ENCODE measurements at regions not wholly inside any gene's neighbourhood (a gene's known extent, or its start where the extent isn't known, plus 50 kb on each side); places are given as distances from the start of the nearest gene placed in this dataset.
"Not testable (repeated sequence)": the region's sequence is repeated elsewhere in the genome, so short reads cannot be mapped to it uniquely, and the experiment has no call there.

- no peaks in the 10 kb centered on the region for H3K27me3 Mint-ChIP-seq (ENCODE audit: low read depth)
- H3K4me3 Mint-ChIP-seq = no peak overlapping the region
- DNase-seq (ENCODE audit: low spot score) = no peak
- no peaks in the 10 kb centered on the region for H3K9me3 Mint-ChIP-seq
- no peaks in the 10 kb centered on the region for H3K36me3 Mint-ChIP-seq (ENCODE audit: low read depth)
- H3K27ac Mint-ChIP-seq = no peak overlapping the region
- H3K4me1 Mint-ChIP-seq (ENCODE audit: low read depth) = no peaks in the 10 kb centered on the region
Observed at GRCh38 chr12:84422340-84422739, 490.3 kb downstream of the SLC6A15 start.

GRCh38 chr12:84421103-84421502, 491.5 kb downstream of the SLC6A15 start:
- H3K4me3 Mint-ChIP-seq = no peak overlapping the region
- DNase-seq (ENCODE audit: low spot score) = no peak
- no peaks in the 10 kb centered on the region for H3K9me3 Mint-ChIP-seq
- no peaks in the 10 kb centered on the region for H3K36me3 Mint-ChIP-seq (ENCODE audit: low read depth)
- H3K4me1 Mint-ChIP-seq (ENCODE audit: low read depth) = no peaks in the 10 kb centered on the region
- no peaks in the 10 kb centered on the region for H3K27me3 Mint-ChIP-seq (ENCODE audit: low read depth)
- no peak overlapping the region for H3K27ac Mint-ChIP-seq

- H3K36me3 Mint-ChIP-seq (ENCODE audit: low read depth) = no peaks in the 10 kb centered on the region
- DNase-seq (ENCODE audit: low spot score) = no peak
- no peaks in the 10 kb centered on the region for H3K4me1 Mint-ChIP-seq (ENCODE audit: low read depth)
- H3K9me3 Mint-ChIP-seq = no peaks in the 10 kb centered on the region
- no peak overlapping the region for H3K27ac Mint-ChIP-seq
- no peaks in the 10 kb centered on the region for H3K27me3 Mint-ChIP-seq (ENCODE audit: low read depth)
- no peak overlapping the region for H3K4me3 Mint-ChIP-seq
Observed at GRCh38 chr12:84416626-84417025, 496.0 kb downstream of the SLC6A15 start.

- H3K4me1 Mint-ChIP-seq (ENCODE audit: low read depth) = no peaks in the 10 kb centered on the region
- no peaks in the 10 kb centered on the region for H3K36me3 Mint-ChIP-seq (ENCODE audit: low read depth)
- DNase-seq (ENCODE audit: low spot score) = no peak
Observed at GRCh38 chr12:84415946-84416345, 496.7 kb downstream of the SLC6A15 start.

GRCh38 chr12:84413656-84414055, 498.9 kb downstream of the SLC6A15 start:
- Mint-ChIP-seq H3K4me3 (no peak overlapping the region), H3K27ac (no peak overlapping the region), H3K9me3 (no peaks in the 10 kb centered on the region), H3K27me3 (ENCODE audit: low read depth) (no peaks in the 10 kb centered on the region), H3K36me3 (ENCODE audit: low read depth) (no peaks in the 10 kb centered on the region), H3K4me1 (ENCODE audit: low read depth) (no peaks in the 10 kb centered on the region)
- no peak for DNase-seq (ENCODE audit: low spot score)

More at GRCh38 chr12:84415946-84416345, 496.7 kb downstream of the SLC6A15 start:
- no peak overlapping the region for H3K4me3 Mint-ChIP-seq
- no peaks in the 10 kb centered on the region for H3K27me3 Mint-ChIP-seq (ENCODE audit: low read depth)
- no peaks in the 10 kb centered on the region for H3K9me3 Mint-ChIP-seq
- H3K27ac Mint-ChIP-seq = no peak overlapping the region

GRCh38 chr12:84412226-84412625, 500.4 kb downstream of the SLC6A15 start:
- H3K4me3 Mint-ChIP-seq = no peak overlapping the region
- H3K27ac Mint-ChIP-seq = no peak overlapping the region
- no peaks in the 10 kb centered on the region for H3K4me1 Mint-ChIP-seq (ENCODE audit: low read depth)
- H3K9me3 Mint-ChIP-seq = no peaks in the 10 kb centered on the region
- no peaks in the 10 kb centered on the region for H3K27me3 Mint-ChIP-seq (ENCODE audit: low read depth)
- no peak for DNase-seq (ENCODE audit: low spot score)
- H3K36me3 Mint-ChIP-seq (ENCODE audit: low read depth) = no peaks in the 10 kb centered on the region

- Mint-ChIP-seq H3K27ac (no peak overlapping the region), H3K36me3 (ENCODE audit: low read depth) (no peaks in the 10 kb centered on the region), H3K27me3 (ENCODE audit: low read depth) (no peaks in the 10 kb centered on the region), H3K9me3 (no peaks in the 10 kb centered on the region), H3K4me3 (no peak overlapping the region), H3K4me1 (ENCODE audit: low read depth) (no peaks in the 10 kb centered on the region)
- no peak for DNase-seq (ENCODE audit: low spot score)
Observed at GRCh38 chr12:84411031-84411430, 501.6 kb downstream of the SLC6A15 start.

- Mint-ChIP-seq H3K4me1 (ENCODE audit: low read depth) (no peaks in the 10 kb centered on the region), H3K36me3 (ENCODE audit: low read depth) (no peaks in the 10 kb centered on the region), H3K9me3 (no peaks in the 10 kb centered on the region), H3K4me3 (no peak overlapping the region), H3K27me3 (ENCODE audit: low read depth) (no peaks in the 10 kb centered on the region), H3K27ac (no peak overlapping the region)
- no peak for DNase-seq (ENCODE audit: low spot score)
Observed at GRCh38 chr12:84408936-84409335, 503.7 kb downstream of the SLC6A15 start.

GRCh38 chr12:84406720-84407119, 505.9 kb downstream of the SLC6A15 start:
- H3K36me3 Mint-ChIP-seq (ENCODE audit: low read depth); DNase-seq (ENCODE audit: low spot score); H3K4me1 Mint-ChIP-seq (ENCODE audit: low read depth); H3K27ac Mint-ChIP-seq; H3K9me3 Mint-ChIP-seq; H3K4me3 Mint-ChIP-seq; H3K27me3 Mint-ChIP-seq (ENCODE audit: low read depth): not testable (repeated sequence)

- Mint-ChIP-seq H3K27me3 (ENCODE audit: low read depth) (no peaks in the 10 kb centered on the region), H3K9me3 (no peaks in the 10 kb centered on the region), H3K4me1 (ENCODE audit: low read depth) (no peaks in the 10 kb centered on the region), H3K27ac (no peak overlapping the region), H3K36me3 (ENCODE audit: low read depth) (no peaks in the 10 kb centered on the region), H3K4me3 (no peak overlapping the region)
- DNase-seq (ENCODE audit: low spot score) = no peak
Observed at GRCh38 chr12:84397846-84398245, 514.8 kb downstream of the SLC6A15 start.

- H3K36me3 Mint-ChIP-seq (ENCODE audit: low read depth) = no peaks in the 10 kb centered on the region
- DNase-seq (ENCODE audit: low spot score) = no peak
- H3K27ac Mint-ChIP-seq = no peak overlapping the region
- no peak overlapping the region for H3K4me3 Mint-ChIP-seq
- H3K27me3 Mint-ChIP-seq (ENCODE audit: low read depth) = no peaks in the 10 kb centered on the region
- H3K4me1 Mint-ChIP-seq (ENCODE audit: low read depth) = no peaks in the 10 kb centered on the region
- no peaks in the 10 kb centered on the region for H3K9me3 Mint-ChIP-seq
Observed at GRCh38 chr12:84397263-84397662, 515.3 kb downstream of the SLC6A15 start.

GRCh38 chr12:84391176-84391575, 521.4 kb downstream of the SLC6A15 start:
- H3K36me3 Mint-ChIP-seq (ENCODE audit: low read depth); H3K27ac Mint-ChIP-seq; H3K4me3 Mint-ChIP-seq; DNase-seq (ENCODE audit: low spot score); H3K9me3 Mint-ChIP-seq; H3K27me3 Mint-ChIP-seq (ENCODE audit: low read depth); H3K4me1 Mint-ChIP-seq (ENCODE audit: low read depth): not testable (repeated sequence)

GRCh38 chr12:84384384-84384783, 528.2 kb downstream of the SLC6A15 start:
- no peaks in the 10 kb centered on the region for H3K27me3 Mint-ChIP-seq (ENCODE audit: low read depth)
- H3K36me3 Mint-ChIP-seq (ENCODE audit: low read depth) = no peaks in the 10 kb centered on the region
- no peak overlapping the region for H3K27ac Mint-ChIP-seq
- no peaks in the 10 kb centered on the region for H3K4me1 Mint-ChIP-seq (ENCODE audit: low read depth)
- H3K9me3 Mint-ChIP-seq = peaks cover 13% of the 10 kb centered on the region
- no peak for DNase-seq (ENCODE audit: low spot score)
- no peak overlapping the region for H3K4me3 Mint-ChIP-seq

- not testable (repeated sequence) for H3K4me1 Mint-ChIP-seq (ENCODE audit: low read depth); DNase-seq (ENCODE audit: low spot score); H3K27me3 Mint-ChIP-seq (ENCODE audit: low read depth); H3K36me3 Mint-ChIP-seq (ENCODE audit: low read depth); H3K4me3 Mint-ChIP-seq; H3K27ac Mint-ChIP-seq
- peaks cover 13% of the 10 kb centered on the region for H3K9me3 Mint-ChIP-seq
Observed at GRCh38 chr12:84382486-84382885, 530.1 kb downstream of the SLC6A15 start.

GRCh38 chr12:84376320-84376719, 536.3 kb downstream of the SLC6A15 start:
- Mint-ChIP-seq H3K4me3 (no peak overlapping the region), H3K27me3 (ENCODE audit: low read depth) (no peaks in the 10 kb centered on the region)

More at GRCh38 chr12:84376320-84376719, 536.3 kb downstream of the SLC6A15 start:
- Mint-ChIP-seq H3K36me3 (ENCODE audit: low read depth) (no peaks in the 10 kb centered on the region), H3K4me1 (ENCODE audit: low read depth) (no peaks in the 10 kb centered on the region), H3K9me3 (peaks cover 11% of the 10 kb centered on the region), H3K27ac (no peak overlapping the region)
- no peak for DNase-seq (ENCODE audit: low spot score)
